HCT116 (cell line): ENCODE measurements at regions not wholly inside any gene's neighbourhood (a gene's known extent, or its start where the extent isn't known, plus 50 kb on each side); places are given as distances from the start of the nearest gene placed in this dataset.

Source experiments
- ATAC-seq: fragments of 200-7000 bp; cut with Tn5 transposase; 2 replicates; pipeline ENCODE4 v1.9.1; 2020; ENCODE audit warnings: mild to moderate bottlenecking, moderate library complexity
- BruUV-seq: library from RNA; stranded (reverse); fragments of 400-500 nt; replicated peaks from 2 replicates; lab custom pipeline; 2021; lab: Mats Ljungman, UMichigan
- CTCF ChIA-PET: fragments of 300-600 bp; sonication (Branson Sonifier 250); formaldehyde crosslinking; loops from one replicate; lab custom pipeline; 2021; ENCODE audit warnings: antibody characterized with exemption; lab: Charles Lee
- POLR2A ChIA-PET: fragments of 300-600, 350-600 bp; sonication (Branson Sonifier 250); formaldehyde crosslinking; loops from one replicate; lab custom pipeline; 2021; ENCODE audit warnings: antibody characterized with exemption; lab: Charles Lee
- RAD21 ChIA-PET, 2 experiments: fragments of 300-600 bp; sonication (Branson Sonifier 250); formaldehyde crosslinking; loops; one replicate each; lab custom pipeline; 2023; ENCODE audit warnings: low total read pairs in 2 of 2; ENCODE audit not compliant: uncharacterized antibody in 2 of 2, unreplicated experiment in 2 of 2, low non-redundant PET in 1 of 2; lab: Charles Lee
- DNase-seq: peaks from one replicate; pipeline ENCODE4 v3.0.0-alpha.2; 2010; ENCODE audit warnings: low read depth, low spot score
- H2AFZ ChIP-seq: fragments of 200-600 bp; shearing (Covaris generic), sonication (generic); 2 replicates; pipeline ENCODE4 v1.6.1; 2017; ENCODE audit warnings: low read depth, mixed run types, mixed read lengths, antibody characterized with exemption, low read length; ENCODE audit not compliant: poor library complexity, severe bottlenecking
- H3K27ac ChIP-seq: 2 replicates; pipeline ENCODE4 v1.5.1; 2012; ENCODE audit warnings: low read depth, low read length
- H3K27me3 ChIP-seq: fragments of 200-600 bp; sonication (generic); 2 replicates; pipeline ENCODE4 v1.6.1; 2016; ENCODE audit warnings: mixed run types, low read length, mixed read lengths; ENCODE audit not compliant: insufficient read depth
- H3K36me3 ChIP-seq, 2 experiments: fragments of 200-500 bp in 1 of 2; fragments of 200-600 bp in 1 of 2; sonication (Bioruptor generic) in 1 of 2; sonication (generic) in 1 of 2; 2 replicates each; pipeline versions ENCODE4 v1.5.1 to v1.6.1; 2014 to 2016; ENCODE audit warnings: low read length in 2 of 2, inconsistent platforms in 1 of 2, mixed read lengths in 1 of 2, mixed run types in 1 of 2; ENCODE audit not compliant: insufficient read depth in 2 of 2, control insufficient read depth in 1 of 2
- H3K4me1 ChIP-seq, 2 experiments: fragments of 200-600 bp in 1 of 2; sonication (generic) in 1 of 2; 2 replicates each; pipeline versions ENCODE4 v1.5.1 to v1.6.1; 2012 to 2017; ENCODE audit warnings: low read length in 2 of 2, inconsistent platforms in 1 of 2, mild to moderate bottlenecking in 1 of 2, mixed read lengths in 1 of 2, mixed run types in 1 of 2, moderate library complexity in 1 of 2; ENCODE audit not compliant: insufficient read depth in 2 of 2, control insufficient read depth in 1 of 2
- H3K4me2 ChIP-seq: fragments of 200-600 bp; sonication (generic); 2 replicates; pipeline ENCODE4 v1.6.1; 2017; ENCODE audit warnings: mixed run types, low read length, mixed read lengths
- H3K4me3 ChIP-seq, 2 experiments: fragments of 200-600 bp in 1 of 2; sonication (generic) in 1 of 2; replicated peaks in 1 of 2; 2 replicates each; pipeline ENCODE4 v1.5.1; 2011 to 2016; ENCODE audit warnings: low read length in 2 of 2, control low read depth in 1 of 2, low read depth in 1 of 2, mild to moderate bottlenecking in 1 of 2, mixed read lengths in 1 of 2, mixed run types in 1 of 2
- H3K79me2 ChIP-seq: fragments of 200-600 bp; sonication (generic); 2 replicates; pipeline ENCODE4 v1.6.1; 2017; ENCODE audit warnings: mild to moderate bottlenecking, mixed run types, low read length, moderate library complexity, mixed read lengths; ENCODE audit not compliant: insufficient read depth
- H3K9ac ChIP-seq: fragments of 200-600 bp; sonication (generic); 2 replicates; pipeline ENCODE4 v1.6.1; 2016; ENCODE audit warnings: low read length, mixed read lengths
- H3K9me2 ChIP-seq: fragments of 200-600 bp; sonication (generic), shearing (Covaris generic); 2 replicates; pipeline ENCODE4 v1.6.1; 2017; ENCODE audit warnings: mixed run types, mild to moderate bottlenecking, moderate library complexity; ENCODE audit not compliant: insufficient read depth
- H3K9me3 ChIP-seq, 2 experiments: fragments of 200-500 bp in 1 of 2; fragments of 200-600 bp in 1 of 2; sonication (Bioruptor generic) in 1 of 2; sonication (generic) in 1 of 2; 2 replicates each; pipeline ENCODE4 v1.6.1; 2014 to 2017; ENCODE audit warnings: low read length in 2 of 2, mixed read lengths in 2 of 2, inconsistent platforms in 1 of 2, low read depth in 1 of 2, mild to moderate bottlenecking in 1 of 2, mixed run types in 1 of 2, moderate library complexity in 1 of 2; ENCODE audit not compliant: control insufficient read depth in 1 of 2, insufficient read depth in 1 of 2
- H4K20me1 ChIP-seq: fragments of 200-600 bp; sonication (generic), shearing (Covaris generic); 2 replicates; pipeline ENCODE4 v1.6.1; 2017; ENCODE audit warnings: mixed run types, mild to moderate bottlenecking, moderate library complexity; ENCODE audit not compliant: insufficient read depth
- CEBPB ChIP-seq: IDR thresholded peaks from 2 replicates; pipeline ENCODE4 v1.6.1; 2012; ENCODE audit warnings: low read depth
- EZH2 ChIP-seq: fragments of 200-600 bp; sonication (generic); IDR thresholded peaks from 2 replicates; pipeline ENCODE4 v1.6.1; 2017; ENCODE audit warnings: antibody characterized with exemption, mixed run types
- EZH2phosphoT487 ChIP-seq: fragments of 200-600 bp; IDR thresholded peaks from 2 replicates; pipeline ENCODE4 v1.6.1; 2018; ENCODE audit warnings: antibody characterized with exemption, borderline replicate concordance
- POLR2AphosphoS5 ChIP-seq: IDR thresholded peaks from 2 replicates; pipeline ENCODE4 v1.6.1; 2011; ENCODE audit warnings: mild to moderate bottlenecking, low read depth, low read length, moderate library complexity
- ZFX ChIP-seq: fragments of 450-650 bp; IDR thresholded peaks from 2 replicates; pipeline ENCODE4 v1.6.1; 2017
- ZNF274 ChIP-seq: fragments of 200-500 bp; sonication (Bioruptor generic); IDR thresholded peaks from 2 replicates; pipeline ENCODE4 v1.6.1; 2014; ENCODE audit warnings: mild to moderate bottlenecking, low read depth, low read length, inconsistent platforms
- intact Hi-C: fragments of 100-400 bp; cut with micrococcal nuclease; formaldehyde crosslinking; loops from 2 replicates; pipeline ENCODE4 v1.10.0; 2022

- H3K4me2 ChIP-seq: no peak overlapping the region
- ChIA-PET CTCF (no interaction called here), RAD21 (no interaction called here), POLR2A (no interaction called here)
- no TSS peak for BruUV-seq
- no peak for DNase-seq
- no peaks in the 10 kb centered on the region for H3K9me2 ChIP-seq
- H3K27me3 ChIP-seq: no peaks in the 10 kb centered on the region
- H3K27ac ChIP-seq: no peak overlapping the region
- no peaks in the 10 kb centered on the region for H3K4me1 ChIP-seq
- intact Hi-C loops: no loop called here
- no peaks in the 10 kb centered on the region for H3K79me2 ChIP-seq
- H3K36me3 ChIP-seq: no peaks in the 10 kb centered on the region
- no peak for TF ChIP-seq EZH2
- no peak for TF ChIP-seq EZH2phosphoT487
- TF ChIP-seq CEBPB: no peak
- TF ChIP-seq ZNF274: no peak
- ATAC-seq: no peak
- no peak overlapping the region for H3K9ac ChIP-seq
- no peak overlapping the region for H3K4me3 ChIP-seq
- no peaks in the 10 kb centered on the region for H3K9me3 ChIP-seq
- no peak overlapping the region for H2AFZ ChIP-seq
- H4K20me1 ChIP-seq: no peaks in the 10 kb centered on the region
These were observed 214.9 kb downstream of the IPMK start for GRCh38 chr10:58052772-58053171.

- Histone ChIP-seq H4K20me1 (no peaks in the 10 kb centered on the region), H3K79me2 (no peaks in the 10 kb centered on the region), H3K4me2 (no peak overlapping the region), H3K27me3 (no peaks in the 10 kb centered on the region), H3K27ac (no peak overlapping the region), H3K36me3 (no peaks in the 10 kb centered on the region), H3K9ac (no peak overlapping the region), H2AFZ (no peak overlapping the region), H3K4me3 (no peak overlapping the region), H3K4me1 (no peaks in the 10 kb centered on the region), H3K9me3 (no peaks in the 10 kb centered on the region), H3K9me2 (no peaks in the 10 kb centered on the region)
- POLR2A ChIA-PET: no interaction called here
- ATAC-seq: no peak
- TF ChIP-seq POLR2AphosphoS5: no peak
- no peak for TF ChIP-seq ZFX
- no peak for TF ChIP-seq EZH2phosphoT487
- intact Hi-C loops: no loop called here
- BruUV-seq: no TSS peak
- DNase-seq: no peak
- RAD21 ChIA-PET: no interaction called here
- CTCF ChIA-PET: no interaction called here
These were observed 217.1 kb downstream of the IPMK start for GRCh38 chr10:58050575-58050974.
